NCI-H2171 (cell line): ENCODE measurements at regions not wholly inside any gene's neighbourhood (a gene's known extent, or its start where the extent isn't known, plus 50 kb on each side); places are given as distances from the start of the nearest gene placed in this dataset.

ENCODE experiments used
- DNase-seq: peaks from one replicate; lab custom pipeline; 2025; lab: John Stamatoyannopoulos, UW

- DNase-seq = no peak
These were observed 280.7 kb upstream of the NR5A2 start for GRCh38 chr1:199746666-199747384.

- no peak for DNase-seq
These were observed 279.5 kb upstream of the NR5A2 start for GRCh38 chr1:199747984-199748383.

- DNase-seq = no peak
These were observed 276.0 kb upstream of the NR5A2 start for GRCh38 chr1:199751506-199751905.

- no peak for DNase-seq
These were observed 275.4 kb upstream of the NR5A2 start for GRCh38 chr1:199751962-199752687.

GRCh38 chr1:199752688-199753027 lies 274.9 kb upstream of the NR5A2 start:
- no peak for DNase-seq

- DNase-seq = no peak
These were observed 274.0 kb upstream of the NR5A2 start for GRCh38 chr1:199753513-199753912.

- DNase-seq = no peak
These were observed 271.4 kb upstream of the NR5A2 start for GRCh38 chr1:199756066-199756465.

GRCh38 chr1:199758626-199759255 lies 268.8 kb upstream of the NR5A2 start:
- no peak for DNase-seq

GRCh38 chr1:199759268-199759730 lies 268.2 kb upstream of the NR5A2 start:
- no peak for DNase-seq

GRCh38 chr1:199762572-199762971 lies 264.9 kb upstream of the NR5A2 start:
- no peak for DNase-seq

GRCh38 chr1:199766218-199766792 lies 261.2 kb upstream of the NR5A2 start:
- DNase-seq = no peak

- no peak for DNase-seq
These were observed 259.8 kb upstream of the NR5A2 start for GRCh38 chr1:199767700-199768099.

- no peak for DNase-seq
These were observed 252.9 kb upstream of the NR5A2 start for GRCh38 chr1:199774433-199775089.

GRCh38 chr1:199776768-199777497 lies 250.6 kb upstream of the NR5A2 start:
- no peak for DNase-seq

- no peak for DNase-seq
These were observed 249.1 kb upstream of the NR5A2 start for GRCh38 chr1:199778324-199778955.

- DNase-seq = no peak
These were observed 247.4 kb upstream of the NR5A2 start for GRCh38 chr1:199780091-199780490.

- DNase-seq = no peak
These were observed 246.4 kb upstream of the NR5A2 start for GRCh38 chr1:199780948-199781670.

- DNase-seq = no peak
These were observed 243.2 kb upstream of the NR5A2 start for GRCh38 chr1:199784138-199784895.

GRCh38 chr1:199786695-199787094 lies 240.8 kb upstream of the NR5A2 start:
- DNase-seq = no peak

GRCh38 chr1:199789141-199789540 lies 238.4 kb upstream of the NR5A2 start:
- DNase-seq = no peak
